ENCODE measurements at regions not wholly inside any gene's neighbourhood (a gene's known extent, or its start where the extent isn't known, plus 50 kb on each side); places are given as distances from the start of the nearest gene placed in this dataset.

DNA sequence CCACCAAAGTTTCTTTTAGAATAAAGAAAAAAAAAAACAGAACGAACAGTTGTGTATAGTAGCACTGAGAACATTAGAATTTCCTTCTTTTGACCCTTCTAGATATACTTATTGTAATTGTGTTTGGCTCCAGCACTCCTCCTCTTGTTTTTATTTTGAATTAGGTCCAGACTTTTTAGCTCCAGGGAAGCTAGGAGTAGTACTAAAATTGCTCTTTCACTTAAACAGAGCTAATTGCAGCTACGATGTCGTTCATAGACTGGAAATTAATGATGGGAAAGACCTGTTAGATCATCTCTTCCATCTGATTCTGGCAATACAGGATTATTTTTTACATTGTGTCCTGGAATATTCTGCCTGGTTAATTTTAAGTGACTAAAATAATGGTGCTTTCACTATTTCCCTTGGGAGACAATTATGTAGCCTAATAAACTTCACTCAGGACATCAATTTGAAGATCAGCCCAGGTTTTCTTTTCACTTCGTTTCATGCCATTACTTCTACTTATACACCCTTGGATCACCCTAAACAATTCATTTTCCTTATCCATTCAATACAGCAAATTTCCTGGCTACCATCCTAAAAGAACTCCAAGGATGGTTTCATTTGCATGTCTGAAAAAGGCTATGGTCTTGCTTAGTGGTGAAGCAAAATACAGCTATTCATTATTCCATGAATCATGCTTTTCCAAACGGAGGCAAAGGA lies 480.8 kb upstream of the TECRL start:
- Histone ChIP-seq H3K36me3 (no peaks in the 10 kb centered on the region), H3K27ac (no peak overlapping the region), H3K4me1 (no peaks in the 10 kb centered on the region), H3K27me3 (no peaks in the 10 kb centered on the region), H3K4me3 (no peak overlapping the region), H3K9me3 (no peaks in the 10 kb centered on the region)
- DNase-seq, result no peak
- no peak for TF ChIP-seq POLR2A (IDR thresholded peaks at IDR 0.05)
- TF ChIP-seq, protein P1, sequence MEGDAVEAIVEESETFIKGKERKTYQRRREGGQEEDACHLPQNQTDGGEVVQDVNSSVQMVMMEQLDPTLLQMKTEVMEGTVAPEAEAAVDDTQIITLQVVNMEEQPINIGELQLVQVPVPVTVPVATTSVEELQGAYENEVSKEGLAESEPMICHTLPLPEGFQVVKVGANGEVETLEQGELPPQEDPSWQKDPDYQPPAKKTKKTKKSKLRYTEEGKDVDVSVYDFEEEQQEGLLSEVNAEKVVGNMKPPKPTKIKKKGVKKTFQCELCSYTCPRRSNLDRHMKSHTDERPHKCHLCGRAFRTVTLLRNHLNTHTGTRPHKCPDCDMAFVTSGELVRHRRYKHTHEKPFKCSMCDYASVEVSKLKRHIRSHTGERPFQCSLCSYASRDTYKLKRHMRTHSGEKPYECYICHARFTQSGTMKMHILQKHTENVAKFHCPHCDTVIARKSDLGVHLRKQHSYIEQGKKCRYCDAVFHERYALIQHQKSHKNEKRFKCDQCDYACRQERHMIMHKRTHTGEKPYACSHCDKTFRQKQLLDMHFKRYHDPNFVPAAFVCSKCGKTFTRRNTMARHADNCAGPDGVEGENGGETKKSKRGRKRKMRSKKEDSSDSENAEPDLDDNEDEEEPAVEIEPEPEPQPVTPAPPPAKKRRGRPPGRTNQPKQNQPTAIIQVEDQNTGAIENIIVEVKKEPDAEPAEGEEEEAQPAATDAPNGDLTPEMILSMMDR (IDR thresholded peaks at IDR 0.05), result no peak

DNA sequence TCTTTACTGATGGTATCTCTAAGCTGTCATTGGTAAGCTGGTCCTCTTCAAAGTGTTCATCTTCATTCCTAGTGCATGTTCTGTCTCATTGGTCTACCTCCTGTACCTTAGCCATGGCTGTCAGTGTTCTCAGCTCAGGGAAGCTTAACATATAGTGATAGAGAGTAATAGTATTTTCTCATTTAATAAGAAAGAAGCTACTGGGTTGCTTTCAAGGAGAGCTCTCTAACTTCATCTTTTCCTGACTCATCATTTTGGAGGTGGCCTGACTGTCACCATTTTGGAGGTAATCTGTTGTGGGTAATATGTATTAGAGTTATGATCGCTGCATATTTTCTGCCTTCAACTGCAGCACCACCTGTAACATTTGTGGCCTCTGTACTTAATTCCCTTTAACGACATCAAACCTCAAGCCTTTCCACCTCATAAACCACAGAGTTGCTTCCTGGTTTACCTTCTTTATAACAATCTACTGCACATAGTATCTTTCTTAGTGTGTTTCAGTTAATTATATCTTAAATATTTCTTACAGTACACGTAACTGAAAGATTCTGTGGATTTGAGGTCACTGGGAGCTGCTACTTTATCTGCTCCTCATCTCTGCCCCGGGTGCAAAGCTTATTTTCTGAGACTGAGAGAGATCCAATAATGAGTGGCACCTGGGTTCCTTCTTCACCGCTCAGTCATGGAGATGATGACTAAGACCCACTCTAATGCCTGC lies 474.0 kb upstream of the TECRL start:
- DNase-seq, result no peak
- no peak overlapping the region for H3K4me3 ChIP-seq
- H3K9me3 ChIP-seq, result no peaks in the 10 kb centered on the region
- TF ChIP-seq, protein P1 (IDR thresholded peaks at IDR 0.05), result no peak
- TF ChIP-seq POLR2A (IDR thresholded peaks at IDR 0.05), result no peak
- no peak overlapping the region for H3K27ac ChIP-seq
- no peaks in the 10 kb centered on the region for H3K4me1 ChIP-seq
- no peaks in the 10 kb centered on the region for H3K27me3 ChIP-seq
- no peaks in the 10 kb centered on the region for H3K36me3 ChIP-seq

DNA sequence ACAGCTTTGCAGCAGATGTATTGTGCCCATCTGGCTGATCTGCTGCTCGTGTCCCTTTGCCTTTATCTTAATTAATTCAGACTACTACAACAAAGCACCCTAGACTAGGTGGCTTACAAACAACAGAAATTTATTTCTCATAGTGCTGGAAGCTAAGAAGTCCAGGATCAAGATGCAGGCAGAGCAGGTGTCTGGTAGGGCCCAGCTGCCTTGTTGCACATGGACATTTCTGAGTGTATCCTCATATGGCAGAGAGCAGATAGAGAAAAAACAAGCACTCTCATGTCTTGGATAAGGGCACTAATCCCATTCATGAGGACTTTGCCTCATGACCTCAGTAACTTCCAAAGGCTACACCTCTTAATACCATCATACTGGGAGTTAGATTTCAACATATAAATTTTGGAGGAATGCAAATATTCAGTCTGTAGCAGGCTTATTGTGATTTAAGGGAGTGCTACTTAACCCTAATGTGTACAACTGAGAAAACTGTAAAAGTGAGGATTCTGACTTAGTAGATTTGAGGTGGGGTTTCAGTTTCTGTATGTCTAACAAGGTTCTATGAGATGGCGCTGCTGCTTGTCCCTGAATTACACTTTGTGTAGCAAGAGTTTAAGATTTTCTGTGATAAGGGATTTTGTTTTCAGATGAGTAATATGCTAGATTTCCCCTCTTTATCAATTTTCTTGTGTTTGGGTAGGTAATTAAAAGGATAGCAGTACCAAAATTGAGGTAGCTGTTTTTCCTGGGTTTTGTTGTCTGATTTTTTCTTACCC lies 473.2 kb upstream of the TECRL start:
- TF ChIP-seq, protein P1 (IDR thresholded peaks at IDR 0.05), result no peak
- no peak for TF ChIP-seq POLR2A (IDR thresholded peaks at IDR 0.05)
- Histone ChIP-seq H3K4me3 (no peak overlapping the region), H3K27me3 (no peaks in the 10 kb centered on the region)

DNA sequence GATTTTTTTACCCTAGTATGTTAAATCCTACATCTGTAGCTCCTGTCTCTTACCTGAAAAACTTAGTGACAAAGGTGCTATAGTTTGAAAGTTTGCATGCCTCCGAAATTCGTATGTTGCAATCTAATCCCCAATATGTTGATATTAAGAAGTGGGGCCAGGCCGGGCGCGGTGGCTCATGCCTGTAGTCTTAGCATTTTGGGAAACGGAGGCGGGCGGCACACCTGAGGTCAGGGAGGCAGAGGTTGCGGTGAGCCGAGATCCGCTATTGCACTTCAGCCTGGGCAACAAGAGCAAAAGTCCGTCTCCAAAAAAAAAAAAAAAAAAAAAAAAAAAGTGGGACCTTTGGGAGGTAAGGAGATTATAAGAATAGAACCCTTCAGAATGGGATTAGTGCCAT lies 471.3 kb upstream of the TECRL start:
- H3K4me3 ChIP-seq, result no peak overlapping the region
- no peaks in the 10 kb centered on the region for H3K36me3 ChIP-seq
- no peak overlapping the region for H3K27ac ChIP-seq
- H3K27me3 ChIP-seq, result no peaks in the 10 kb centered on the region
- H3K4me1 ChIP-seq, result no peaks in the 10 kb centered on the region
- DNase-seq, result no peak
- TF ChIP-seq, protein P1 (IDR thresholded peaks at IDR 0.05), result no peak
- TF ChIP-seq POLR2A (IDR thresholded peaks at IDR 0.05), result no peak
- no peaks in the 10 kb centered on the region for H3K9me3 ChIP-seq

More for the DNA sequence above, 473.2 kb upstream of the TECRL start:
- no peaks in the 10 kb centered on the region for H3K4me1 ChIP-seq
- no peak for DNase-seq
- no peak overlapping the region for H3K27ac ChIP-seq
- no peaks in the 10 kb centered on the region for H3K36me3 ChIP-seq
- no peaks in the 10 kb centered on the region for H3K9me3 ChIP-seq

DNA sequence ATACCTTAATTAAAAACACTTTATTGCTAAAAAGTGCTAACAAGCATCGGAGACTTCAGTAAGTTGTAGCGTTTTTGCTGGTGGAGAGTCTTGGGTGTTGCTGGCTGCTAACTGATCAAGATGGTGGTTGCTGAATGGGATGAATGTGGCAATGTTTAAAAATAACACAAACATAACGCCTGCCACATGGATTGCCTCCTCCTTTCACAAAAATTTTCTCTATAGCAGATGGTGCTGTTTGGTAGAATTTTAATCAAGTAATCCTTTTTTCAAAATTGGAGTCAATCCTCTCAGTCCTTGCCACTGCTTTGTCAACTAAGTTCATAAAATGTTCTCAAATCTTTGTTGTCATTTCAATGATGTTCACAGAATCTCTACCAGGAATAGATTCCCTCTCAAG lies 466.8 kb upstream of the TECRL start:
- Histone ChIP-seq H3K27me3 (no peaks in the 10 kb centered on the region), H3K27ac (no peak overlapping the region), H3K36me3 (no peaks in the 10 kb centered on the region), H3K4me1 (no peaks in the 10 kb centered on the region), H3K4me3 (no peak overlapping the region), H3K9me3 (no peaks in the 10 kb centered on the region)
- TF ChIP-seq, protein P1 (IDR thresholded peaks at IDR 0.05), result no peak
- TF ChIP-seq POLR2A (IDR thresholded peaks at IDR 0.05), result no peak
- no peak for DNase-seq

Measured in Peyer's patch (tissue), 4 donors.